SJSA1 (cell line): ENCODE measurements at regions not wholly inside any gene's neighbourhood (a gene's known extent, or its start where the extent isn't known, plus 50 kb on each side); places are given as distances from the start of the nearest gene placed in this dataset.

Experiments used
- DNase-seq, 2 experiments: peaks; one replicate each; pipeline ENCODE4 v3.0.0-alpha.2; 2015 to 2020; ENCODE audit warnings: low spot score in 2 of 2, low read depth in 1 of 2
- H3K27ac ChIP-seq: fragments of 250-450 bp; sonication (Bioruptor Pico); 2 replicates; pipeline ENCODE4 v1.5.1; 2020; ENCODE audit warnings: mild to moderate bottlenecking, moderate library complexity
- H3K27me3 ChIP-seq: fragments of 250-450 bp; sonication (Bioruptor Pico); replicated peaks from 2 replicates; pipeline ENCODE4 v1.5.1; 2020; ENCODE audit warnings: mild to moderate bottlenecking, moderate library complexity
- H3K36me3 ChIP-seq: fragments of 250-450 bp; sonication (Bioruptor Pico); 2 replicates; pipeline ENCODE4 v1.5.1; 2020; ENCODE audit warnings: mild to moderate bottlenecking
- H3K4me1 ChIP-seq: fragments of 250-450 bp; sonication (Bioruptor Pico); replicated peaks from 2 replicates; pipeline ENCODE4 v1.6.1; 2021; ENCODE audit warnings: mild to moderate bottlenecking
- H3K4me3 ChIP-seq: fragments of 250-450 bp; sonication (Bioruptor Pico); 2 replicates; pipeline ENCODE4 v1.5.1; 2020; ENCODE audit warnings: mild to moderate bottlenecking
- H3K9me3 ChIP-seq: fragments of 250-450 bp; sonication (Bioruptor Pico); replicated peaks from 2 replicates; pipeline ENCODE4 v1.5.1; 2020; ENCODE audit warnings: mild to moderate bottlenecking

- H3K4me1 ChIP-seq = no peaks in the 10 kb centered on the region
- H3K36me3 ChIP-seq = no peaks in the 10 kb centered on the region
- H3K4me3 ChIP-seq = no peak overlapping the region
- no peaks in the 10 kb centered on the region; the same call in 1 of the 2 replicates for H3K9me3 ChIP-seq
- H3K27me3 ChIP-seq = no peaks in the 10 kb centered on the region
- H3K27ac ChIP-seq = no peak overlapping the region
- DNase-seq = no peak
Observed at GRCh38 chr18:77528872-77529271, 279.2 kb downstream of the GALR1 start.

- no peak for DNase-seq
- Histone ChIP-seq H3K4me1 (no peaks in the 10 kb centered on the region), H3K27ac (no peak overlapping the region), H3K36me3 (no peaks in the 10 kb centered on the region), H3K9me3 (no peaks in the 10 kb centered on the region; the same call in 1 of the 2 replicates), H3K27me3 (no peaks in the 10 kb centered on the region), H3K4me3 (no peak overlapping the region)
Observed at GRCh38 chr18:77529492-77530176, 280.0 kb downstream of the GALR1 start.

- H3K27ac ChIP-seq = no peak overlapping the region
- H3K4me1 ChIP-seq = no peaks in the 10 kb centered on the region
- no peaks in the 10 kb centered on the region; the same call in 1 of the 2 replicates for H3K9me3 ChIP-seq
- DNase-seq = no peak
- H3K36me3 ChIP-seq = no peaks in the 10 kb centered on the region
- no peaks in the 10 kb centered on the region for H3K27me3 ChIP-seq
- H3K4me3 ChIP-seq = no peak overlapping the region
Observed at GRCh38 chr18:77530732-77531131, 281.1 kb downstream of the GALR1 start.

- Histone ChIP-seq H3K4me1 (no peaks in the 10 kb centered on the region), H3K36me3 (no peaks in the 10 kb centered on the region), H3K9me3 (no peaks in the 10 kb centered on the region), H3K4me3 (no peak overlapping the region), H3K27ac (no peak overlapping the region), H3K27me3 (no peaks in the 10 kb centered on the region)
- no peak for DNase-seq
Observed at GRCh38 chr18:77539860-77540259, 290.2 kb downstream of the GALR1 start.

GRCh38 chr18:77544792-77545191 lies 295.1 kb downstream of the GALR1 start:
- H3K9me3 ChIP-seq = no peaks in the 10 kb centered on the region

GRCh38 chr18:77547757-77548156 lies 298.1 kb downstream of the GALR1 start:
- H3K4me3 ChIP-seq = no peak overlapping the region
- H3K36me3 ChIP-seq = no peaks in the 10 kb centered on the region
- H3K27ac ChIP-seq = no peak overlapping the region
- no peaks in the 10 kb centered on the region for H3K27me3 ChIP-seq
- DNase-seq = no peak
- H3K9me3 ChIP-seq = no peaks in the 10 kb centered on the region
- no peaks in the 10 kb centered on the region for H3K4me1 ChIP-seq

More at GRCh38 chr18:77544792-77545191, 295.1 kb downstream of the GALR1 start:
- DNase-seq = no peak
- Histone ChIP-seq H3K27me3 (no peaks in the 10 kb centered on the region), H3K4me1 (no peaks in the 10 kb centered on the region), H3K27ac (no peak overlapping the region), H3K36me3 (no peaks in the 10 kb centered on the region), H3K4me3 (no peak overlapping the region)

GRCh38 chr18:77548790-77549420 lies 299.3 kb downstream of the GALR1 start:
- Histone ChIP-seq H3K36me3 (no peaks in the 10 kb centered on the region), H3K27ac (no peak overlapping the region), H3K4me1 (no peaks in the 10 kb centered on the region), H3K9me3 (no peaks in the 10 kb centered on the region), H3K27me3 (no peaks in the 10 kb centered on the region), H3K4me3 (no peak overlapping the region)
- DNase-seq = no peak

GRCh38 chr18:77550625-77551024 lies 301.0 kb downstream of the GALR1 start:
- DNase-seq = no peak
- H3K27ac ChIP-seq = no peak overlapping the region
- no peak overlapping the region for H3K4me3 ChIP-seq
- no peaks in the 10 kb centered on the region for H3K4me1 ChIP-seq
- H3K27me3 ChIP-seq = no peaks in the 10 kb centered on the region
- H3K9me3 ChIP-seq = no peaks in the 10 kb centered on the region
- no peaks in the 10 kb centered on the region for H3K36me3 ChIP-seq

- Histone ChIP-seq H3K27me3 (no peaks in the 10 kb centered on the region), H3K27ac (no peak overlapping the region), H3K4me1 (no peaks in the 10 kb centered on the region), H3K4me3 (no peak overlapping the region), H3K36me3 (no peaks in the 10 kb centered on the region), H3K9me3 (no peaks in the 10 kb centered on the region)
- DNase-seq = no peak
Observed at GRCh38 chr18:77551055-77551454, 301.4 kb downstream of the GALR1 start.

- no peaks in the 10 kb centered on the region for H3K4me1 ChIP-seq
- H3K27ac ChIP-seq = no peak overlapping the region
- no peaks in the 10 kb centered on the region for H3K27me3 ChIP-seq
- no peaks in the 10 kb centered on the region for H3K36me3 ChIP-seq
- H3K9me3 ChIP-seq = no peaks in the 10 kb centered on the region
- no peak for DNase-seq
- no peak overlapping the region for H3K4me3 ChIP-seq
Observed at GRCh38 chr18:77552945-77553344, 303.3 kb downstream of the GALR1 start.

GRCh38 chr18:77554061-77554460 lies 304.4 kb downstream of the GALR1 start:
- H3K4me1 ChIP-seq = peaks cover under 1% of the 10 kb centered on the region; the same call in 1 of the 2 replicates
- H3K4me3 ChIP-seq = no peak overlapping the region
- no peak overlapping the region for H3K27ac ChIP-seq
- no peaks in the 10 kb centered on the region for H3K27me3 ChIP-seq
- no peak for DNase-seq
- H3K36me3 ChIP-seq = no peaks in the 10 kb centered on the region
- no peaks in the 10 kb centered on the region for H3K9me3 ChIP-seq

GRCh38 chr18:77557046-77557587 lies 307.5 kb downstream of the GALR1 start:
- H3K27me3 ChIP-seq = no peaks in the 10 kb centered on the region
- H3K36me3 ChIP-seq = no peaks in the 10 kb centered on the region
- H3K27ac ChIP-seq = no peak overlapping the region
- H3K4me1 ChIP-seq = peaks cover 25% of the 10 kb centered on the region
- no peaks in the 10 kb centered on the region for H3K9me3 ChIP-seq
- no peak overlapping the region for H3K4me3 ChIP-seq
- no peak for DNase-seq

GRCh38 chr18:77559274-77559910 lies 309.7 kb downstream of the GALR1 start:
- H3K36me3 ChIP-seq = no peaks in the 10 kb centered on the region
- H3K27ac ChIP-seq = peak overlapping the region; percentile 82
- no peak overlapping the region for H3K4me3 ChIP-seq
- H3K4me1 ChIP-seq = peaks cover 33% of the 10 kb centered on the region
- no peaks in the 10 kb centered on the region for H3K9me3 ChIP-seq
- no peak for DNase-seq
- H3K27me3 ChIP-seq = no peaks in the 10 kb centered on the region
